CD4-positive, alpha-beta T cell treated with Interleukin-17A for 4 hours (primary cell): ENCODE measurements at regions not wholly inside any gene's neighbourhood (a gene's known extent, or its start where the extent isn't known, plus 50 kb on each side); places are given as distances from the start of the nearest gene placed in this dataset.

Experiments
- DNase-seq: peaks from one replicate; pipeline ENCODE4 v3.0.0-alpha.2; 2020; ENCODE audit warnings: mixed read lengths

DNA sequence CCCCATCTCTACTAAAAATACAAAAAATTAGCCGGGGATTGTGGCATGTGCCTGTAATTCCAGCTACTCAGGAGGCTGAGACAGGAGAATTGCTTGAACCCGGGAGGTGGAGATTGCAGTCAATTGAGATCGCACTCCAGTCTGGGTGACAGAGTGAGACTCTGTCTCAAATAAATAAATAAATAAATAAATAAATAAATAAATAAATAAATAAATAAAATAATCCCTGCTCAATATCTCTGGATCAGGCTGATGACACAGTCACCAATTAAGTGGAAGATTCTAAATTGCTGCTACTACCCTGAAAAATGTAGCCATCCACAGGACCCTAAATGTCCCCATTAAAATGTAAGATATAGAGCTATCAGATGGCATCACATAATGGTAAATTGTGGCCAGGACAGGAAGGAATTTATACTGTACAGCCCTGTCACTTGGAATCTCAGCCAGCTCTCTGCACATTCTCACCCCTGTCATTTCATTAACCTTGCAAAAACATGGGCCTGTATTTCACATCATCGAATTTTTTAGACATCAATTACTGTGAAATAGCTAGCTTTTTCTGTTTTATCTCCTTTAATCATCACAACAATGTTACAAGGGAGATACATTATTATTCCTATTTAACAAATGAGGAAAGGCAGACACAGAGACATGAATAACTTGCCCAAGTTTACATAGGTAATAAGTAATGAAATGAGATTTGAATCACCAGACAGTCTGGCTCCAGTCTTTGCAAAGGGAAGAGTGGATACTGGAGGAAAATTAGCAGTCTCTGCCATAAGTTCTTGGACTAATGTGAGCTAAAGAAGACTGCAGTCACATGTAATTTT is 56.7 kb upstream of the NTPCR start:
- no peak for DNase-seq

DNA sequence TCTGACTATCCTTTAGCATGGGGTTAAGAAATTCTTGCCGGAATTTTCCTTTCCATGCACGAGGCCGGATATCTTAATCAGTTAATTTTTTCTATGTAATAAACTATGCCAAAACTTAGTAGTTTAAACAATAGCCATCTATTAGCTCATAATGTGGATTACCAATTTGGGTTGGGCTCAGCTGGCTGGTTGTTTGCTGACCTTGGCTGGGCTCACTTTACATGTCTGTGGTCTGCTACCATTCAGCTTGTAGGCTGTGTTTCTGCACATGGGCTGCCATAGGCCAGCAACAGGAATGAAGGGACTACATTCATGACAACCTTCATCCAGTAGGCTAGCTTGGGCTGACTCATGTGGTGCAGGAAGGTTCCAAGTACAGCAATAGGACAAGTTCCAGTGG is 56.0 kb upstream of the NTPCR start:
- DNase-seq, result no peak

- no peak for DNase-seq
Observed at GRCh38 chr1:232897949-232898465, 52.4 kb upstream of the NTPCR start.

DNA sequence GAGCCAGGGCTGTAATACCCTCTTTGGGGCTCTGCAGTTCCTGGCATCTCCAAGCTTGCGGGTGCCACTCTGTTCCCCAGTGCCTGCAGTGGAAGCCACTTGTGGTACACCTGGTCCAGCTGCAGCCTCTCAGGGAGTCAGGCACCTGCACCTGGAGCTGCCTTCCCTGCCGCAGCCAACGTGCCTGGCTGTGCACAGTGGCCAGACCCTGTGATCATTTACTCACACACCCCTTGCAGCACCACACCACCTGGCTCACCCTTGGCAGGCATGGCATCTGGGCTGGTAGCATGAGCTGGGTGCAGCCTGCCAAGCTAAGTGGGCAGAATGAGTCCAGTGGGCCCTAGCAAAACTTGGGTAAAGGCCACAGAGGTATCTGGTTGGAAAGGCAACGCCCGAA is 51.1 kb upstream of the NTPCR start:
- no peak for DNase-seq

- no peak for DNase-seq
Observed at GRCh38 chr1:232899839-232900238, 50.6 kb upstream of the NTPCR start.
